ENCODE measurements at regions not wholly inside any gene's neighbourhood (a gene's known extent, or its start where the extent isn't known, plus 50 kb on each side); places are given as distances from the start of the nearest gene placed in this dataset.

- H3K27ac ChIP-seq = peak overlapping the region in 1 of 8 donors; percentile 51
- H3K4me3 ChIP-seq = no peak overlapping the region
- 71 to 83% (median 76%) methylated on average over 5 to 9 of the region's 9 CpGs for WGBS, 5 donors
- DNase-seq = no peak
- no peaks in the 10 kb centered on the region for H3K9me3 ChIP-seq
- no peaks in the 10 kb centered on the region for H3K36me3 ChIP-seq
- intact Hi-C loops (cut with DNase I; ENCODE audit: low total_unique reads) = loop anchor here (10.0 kb wide), 1 partner anchor 102 kb away; no protein-coding TSS in a partner anchor
- peaks cover 0 to 24% (median 0%) of the 10 kb centered on the region in 6 donors for H3K4me1 ChIP-seq
- peaks cover 0 to 6% (median 0%) of the 10 kb centered on the region in 7 donors for H3K27me3 ChIP-seq (replicated peaks in 1 of 7)
- TF ChIP-seq POLR2A (IDR thresholded peaks at IDR 0.05) (no peak), CTCF (IDR thresholded peaks at IDR 0.05 in 8 of 11, conservative IDR thresholded peaks at IDR 0.05 in 3 of 11) (peak in 3 of 11 experiments; percentile 15 to 34 (median 30))
Observed at GRCh38 chr13:111046590-111047141, 68.4 kb upstream of the ARHGEF7 start.

- 84 to 93% (median 88%) methylated on average over 6 to 10 of the region's 10 CpGs for WGBS, 5 donors
- Histone ChIP-seq H3K36me3 (no peaks in the 10 kb centered on the region), H3K27me3 (replicated peaks in 1 of 7) (peaks cover 0 to 6% (median 0%) of the 10 kb centered on the region in 7 donors), H3K27ac (no peak overlapping the region), H3K4me3 (no peak overlapping the region), H3K4me1 (peaks cover 0 to 15% (median 0%) of the 10 kb centered on the region in 6 donors), H3K9me3 (no peaks in the 10 kb centered on the region)
- no peak for TF ChIP-seq POLR2A (IDR thresholded peaks at IDR 0.05)
- no peak for TF ChIP-seq CTCF (IDR thresholded peaks at IDR 0.05 in 8 of 11, conservative IDR thresholded peaks at IDR 0.05 in 3 of 11)
- no peak for TF ChIP-seq POLR2AphosphoS5 (IDR thresholded peaks at IDR 0.05)
- DNase-seq = no peak
- intact Hi-C loops (cut with DNase I; ENCODE audit: low total_unique reads) = loop anchor here (10.0 kb wide), 1 partner anchor 100 kb away; no protein-coding TSS in a partner anchor
Observed at GRCh38 chr13:111045170-111045569, 69.9 kb upstream of the ARHGEF7 start.

- Histone ChIP-seq H3K4me3 (no peak overlapping the region), H3K9me3 (no peaks in the 10 kb centered on the region), H3K4me1 (peaks cover 0 to 12% (median 0%) of the 10 kb centered on the region in 6 donors), H3K36me3 (no peaks in the 10 kb centered on the region), H3K27me3 (replicated peaks in 1 of 7) (peaks cover 0 to 6% (median 0%) of the 10 kb centered on the region in 7 donors), H3K27ac (no peak overlapping the region)
- intact Hi-C loops (cut with DNase I; ENCODE audit: low total_unique reads) = loop anchor here (10.0 kb wide), 1 partner anchor 99 kb away; no protein-coding TSS in a partner anchor
- no peak for TF ChIP-seq POLR2AphosphoS5 (IDR thresholded peaks at IDR 0.05)
- TF ChIP-seq CTCF (IDR thresholded peaks at IDR 0.05 in 8 of 11, conservative IDR thresholded peaks at IDR 0.05 in 3 of 11) = no peak
- TF ChIP-seq POLR2A (IDR thresholded peaks at IDR 0.05) = no peak
- DNase-seq = no peak
- 92 to 98% (median 97%) methylated on average over 19 of the region's 19 CpGs for whole genome bisulfite sequencing, 5 donors
Observed at GRCh38 chr13:111044087-111044830, 70.9 kb upstream of the ARHGEF7 start.

GRCh38 chr13:111043575-111043982 is 71.5 kb upstream of the ARHGEF7 start:
- Histone ChIP-seq H3K4me3 (no peak overlapping the region), H3K27me3 (replicated peaks in 1 of 7) (peaks cover 0 to 6% (median 0%) of the 10 kb centered on the region in 7 donors), H3K27ac (no peak overlapping the region), H3K4me1 (peaks cover 0 to 12% (median 0%) of the 10 kb centered on the region in 6 donors), H3K36me3 (no peaks in the 10 kb centered on the region), H3K9me3 (no peaks in the 10 kb centered on the region)
- TF ChIP-seq POLR2A (IDR thresholded peaks at IDR 0.05) (no peak), CTCF (IDR thresholded peaks at IDR 0.05 in 8 of 11, conservative IDR thresholded peaks at IDR 0.05 in 3 of 11) (no peak), POLR2AphosphoS5 (IDR thresholded peaks at IDR 0.05) (no peak)
- WGBS, 5 donors = 71 to 82% (median 79%) methylated on average over 12 of the region's 12 CpGs
- no peak for DNase-seq
- intact Hi-C loops (cut with DNase I; ENCODE audit: low total_unique reads) = loop anchor here (10.0 kb wide), 1 partner anchor 99 kb away; no protein-coding TSS in a partner anchor
